WTC11 (cell line): ENCODE measurements at regions not wholly inside any gene's neighbourhood (a gene's known extent, or its start where the extent isn't known, plus 50 kb on each side); places are given as distances from the start of the nearest gene placed in this dataset.

Experiments used
- ATAC-seq: fragments of 200-7000 bp; cut with Tn5 transposase; 2 replicates; pipeline ENCODE4 v1.10.0; 2021; ENCODE audit warnings: mild to moderate bottlenecking, moderate library complexity
- CTCF ChIA-PET: fragments of 300-600 bp; sonication (Branson Sonifier 250); formaldehyde crosslinking; loops from one replicate; lab custom pipeline; 2021; ENCODE audit warnings: antibody characterized with exemption; lab: Charles Lee
- POLR2A ChIA-PET: fragments of 350-600 bp; sonication (Branson Sonifier 250); formaldehyde crosslinking; loops from one replicate; lab custom pipeline; 2021; ENCODE audit warnings: antibody characterized with exemption; lab: Charles Lee
- DNase-seq: peaks from one replicate; pipeline ENCODE4 v3.0.0; 2021; ENCODE audit warnings: low spot score
- H3K27ac Mint-ChIP-seq: 2 replicates; pipeline ENCODE4 v1.8.0; 2021; ENCODE audit warnings: mixed read lengths
- H3K27me3 Mint-ChIP-seq: 2 replicates; pipeline ENCODE4 v1.8.0; 2021; ENCODE audit warnings: low read depth, mild to moderate bottlenecking, moderate library complexity, mixed read lengths
- H3K36me3 Mint-ChIP-seq: 2 replicates; pipeline ENCODE4 v1.8.0; 2021; ENCODE audit warnings: mixed read lengths
- H3K4me1 Mint-ChIP-seq: 2 replicates; pipeline ENCODE4 v1.8.0; 2022; ENCODE audit warnings: mixed read lengths
- H3K4me3 Mint-ChIP-seq: 2 replicates; pipeline ENCODE4 v1.8.0; 2021; ENCODE audit warnings: mild to moderate bottlenecking, moderate library complexity, mixed read lengths
- H3K9me3 Mint-ChIP-seq: 2 replicates; pipeline ENCODE4 v1.8.0; 2021; ENCODE audit warnings: mixed read lengths
- ELF4 ChIP-seq: sonication (generic); formaldehyde crosslinking; IDR thresholded peaks from 2 replicates; pipeline ENCODE4 v1.8.1; 2022; ENCODE audit warnings: low read depth, mild to moderate bottlenecking, moderate library complexity, missing genetic modification reagents
- EMX1 ChIP-seq: fragments of 250-450 bp; sonication (Bioruptor Pico); IDR thresholded peaks from 2 replicates; pipeline ENCODE4 v1.8.0; 2021; ENCODE audit warnings: mild to moderate bottlenecking
- GABPB1 ChIP-seq: sonication (generic); formaldehyde crosslinking; IDR thresholded peaks from 2 replicates; pipeline ENCODE4 v1.8.1; 2023; ENCODE audit warnings: mild to moderate bottlenecking, missing genetic modification reagents
- GRHL2 ChIP-seq: fragments of 250-450 bp; sonication (Bioruptor Pico); IDR thresholded peaks from 2 replicates; pipeline ENCODE4 v1.8.0; 2022; ENCODE audit warnings: mild to moderate bottlenecking, moderate library complexity; ENCODE audit not compliant: insufficient replicate concordance, severe bottlenecking
- GTF2I ChIP-seq: fragments of 250-450 bp; sonication (Bioruptor Pico); conservative IDR thresholded peaks from 2 replicates; pipeline ENCODE4 v1.4.0; 2021; ENCODE audit warnings: mild to moderate bottlenecking
- MXD4 ChIP-seq: fragments of 250-450 bp; sonication (Bioruptor Pico); IDR thresholded peaks from 2 replicates; pipeline ENCODE4 v1.8.0; 2021; ENCODE audit warnings: mild to moderate bottlenecking, moderate library complexity, borderline replicate concordance
- NFE2L1 ChIP-seq: sonication (generic); formaldehyde crosslinking; IDR thresholded peaks from 2 replicates; pipeline ENCODE4 v1.8.1; 2023; ENCODE audit warnings: missing genetic modification reagents
- NR2C2 ChIP-seq: sonication (generic); formaldehyde crosslinking; IDR thresholded peaks from 2 replicates; pipeline ENCODE4 v1.8.0; 2022; ENCODE audit warnings: mild to moderate bottlenecking, missing genetic modification reagents
- SMAD3 ChIP-seq: sonication (generic); formaldehyde crosslinking; IDR thresholded peaks from 2 replicates; pipeline ENCODE4 v1.8.0; 2022; ENCODE audit warnings: missing genetic modification reagents, mild to moderate bottlenecking, borderline replicate concordance
- TCF7 ChIP-seq: sonication (generic); formaldehyde crosslinking; IDR thresholded peaks from 2 replicates; pipeline ENCODE4 v1.8.0; 2022; ENCODE audit warnings: mild to moderate bottlenecking, low read depth, missing genetic modification reagents, moderate library complexity
- TEAD1 ChIP-seq: sonication (generic); formaldehyde crosslinking; IDR thresholded peaks from 2 replicates; pipeline ENCODE4 v1.8.0; 2022; ENCODE audit warnings: mild to moderate bottlenecking, missing genetic modification reagents
- ZNF121 ChIP-seq: sonication (generic); formaldehyde crosslinking; IDR thresholded peaks from 2 replicates; pipeline ENCODE4 v1.8.0; 2023; ENCODE audit warnings: missing genetic modification reagents
- TF ChIP-seq, protein P1 (sequence below): fragments of 250-450 bp; sonication (Bioruptor Pico); IDR thresholded peaks from 2 replicates; pipeline ENCODE4 v1.9.0; 2021; ENCODE audit warnings: moderate library complexity, mild to moderate bottlenecking, inconsistent platforms, borderline replicate concordance
- TF ChIP-seq, protein P2 (sequence below): sonication (generic); formaldehyde crosslinking; IDR thresholded peaks from 2 replicates; pipeline ENCODE4 v1.8.0; 2023; ENCODE audit warnings: missing genetic modification reagents, mild to moderate bottlenecking, borderline replicate concordance
- TF ChIP-seq, protein P3 (sequence below): fragments of 250-450 bp; sonication (Bioruptor Pico); IDR thresholded peaks from 2 replicates; pipeline ENCODE4 v1.9.0; 2021; ENCODE audit warnings: mild to moderate bottlenecking, borderline replicate concordance
- TF ChIP-seq, protein P4 (sequence below): sonication (generic); formaldehyde crosslinking; IDR thresholded peaks from 2 replicates; pipeline ENCODE4 v1.8.1; 2023; ENCODE audit warnings: mild to moderate bottlenecking, moderate library complexity, missing genetic modification reagents
- TF ChIP-seq, protein P5 (sequence below): sonication (generic); formaldehyde crosslinking; IDR thresholded peaks from 2 replicates; pipeline ENCODE4 v1.8.1; 2022; ENCODE audit warnings: mild to moderate bottlenecking, missing genetic modification reagents, moderate library complexity, borderline replicate concordance
- TF ChIP-seq, protein P6 (sequence below): sonication (generic); formaldehyde crosslinking; IDR thresholded peaks from 2 replicates; pipeline ENCODE4 v1.8.1; 2022; ENCODE audit warnings: mild to moderate bottlenecking, moderate library complexity, missing genetic modification reagents

DNA sequence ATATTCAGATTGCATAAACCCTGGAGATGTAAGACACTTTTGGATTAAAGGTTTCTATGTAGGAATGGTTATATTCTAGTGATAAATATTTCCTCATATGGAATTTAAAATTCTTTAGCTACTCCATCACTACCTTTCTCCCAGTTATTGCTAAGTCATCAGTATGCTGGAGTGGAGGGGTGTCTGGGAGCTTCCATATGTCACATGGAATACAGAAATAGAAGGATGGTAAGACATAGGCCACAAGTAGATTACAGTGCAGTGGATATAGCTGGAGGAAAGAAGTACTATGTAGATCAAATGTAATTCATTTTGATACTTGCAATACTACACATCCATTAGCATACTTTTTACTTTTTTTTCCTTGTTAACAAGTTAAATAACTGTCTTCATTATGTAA lies 428.4 kb downstream of the ARL4A start (continued):
- no peak for TF ChIP-seq ZNF121 (CRISPR knock-in tag)
- TF ChIP-seq, protein P1, sequence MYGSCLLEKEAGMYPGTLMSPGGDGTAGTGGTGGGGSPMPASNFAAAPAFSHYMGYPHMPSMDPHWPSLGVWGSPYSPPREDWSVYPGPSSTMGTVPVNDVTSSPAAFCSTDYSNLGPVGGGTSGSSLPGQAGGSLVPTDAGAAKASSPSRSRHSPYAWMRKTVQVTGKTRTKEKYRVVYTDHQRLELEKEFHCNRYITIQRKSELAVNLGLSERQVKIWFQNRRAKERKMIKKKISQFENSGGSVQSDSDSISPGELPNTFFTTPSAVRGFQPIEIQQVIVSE (CRISPR knock-in tag), result no peak
- TF ChIP-seq, protein P2, sequence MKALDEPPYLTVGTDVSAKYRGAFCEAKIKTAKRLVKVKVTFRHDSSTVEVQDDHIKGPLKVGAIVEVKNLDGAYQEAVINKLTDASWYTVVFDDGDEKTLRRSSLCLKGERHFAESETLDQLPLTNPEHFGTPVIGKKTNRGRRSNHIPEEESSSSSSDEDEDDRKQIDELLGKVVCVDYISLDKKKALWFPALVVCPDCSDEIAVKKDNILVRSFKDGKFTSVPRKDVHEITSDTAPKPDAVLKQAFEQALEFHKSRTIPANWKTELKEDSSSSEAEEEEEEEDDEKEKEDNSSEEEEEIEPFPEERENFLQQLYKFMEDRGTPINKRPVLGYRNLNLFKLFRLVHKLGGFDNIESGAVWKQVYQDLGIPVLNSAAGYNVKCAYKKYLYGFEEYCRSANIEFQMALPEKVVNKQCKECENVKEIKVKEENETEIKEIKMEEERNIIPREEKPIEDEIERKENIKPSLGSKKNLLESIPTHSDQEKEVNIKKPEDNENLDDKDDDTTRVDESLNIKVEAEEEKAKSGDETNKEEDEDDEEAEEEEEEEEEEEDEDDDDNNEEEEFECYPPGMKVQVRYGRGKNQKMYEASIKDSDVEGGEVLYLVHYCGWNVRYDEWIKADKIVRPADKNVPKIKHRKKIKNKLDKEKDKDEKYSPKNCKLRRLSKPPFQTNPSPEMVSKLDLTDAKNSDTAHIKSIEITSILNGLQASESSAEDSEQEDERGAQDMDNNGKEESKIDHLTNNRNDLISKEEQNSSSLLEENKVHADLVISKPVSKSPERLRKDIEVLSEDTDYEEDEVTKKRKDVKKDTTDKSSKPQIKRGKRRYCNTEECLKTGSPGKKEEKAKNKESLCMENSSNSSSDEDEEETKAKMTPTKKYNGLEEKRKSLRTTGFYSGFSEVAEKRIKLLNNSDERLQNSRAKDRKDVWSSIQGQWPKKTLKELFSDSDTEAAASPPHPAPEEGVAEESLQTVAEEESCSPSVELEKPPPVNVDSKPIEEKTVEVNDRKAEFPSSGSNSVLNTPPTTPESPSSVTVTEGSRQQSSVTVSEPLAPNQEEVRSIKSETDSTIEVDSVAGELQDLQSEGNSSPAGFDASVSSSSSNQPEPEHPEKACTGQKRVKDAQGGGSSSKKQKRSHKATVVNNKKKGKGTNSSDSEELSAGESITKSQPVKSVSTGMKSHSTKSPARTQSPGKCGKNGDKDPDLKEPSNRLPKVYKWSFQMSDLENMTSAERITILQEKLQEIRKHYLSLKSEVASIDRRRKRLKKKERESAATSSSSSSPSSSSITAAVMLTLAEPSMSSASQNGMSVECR (CRISPR knock-in tag), result no peak
- TF ChIP-seq, protein P3, sequence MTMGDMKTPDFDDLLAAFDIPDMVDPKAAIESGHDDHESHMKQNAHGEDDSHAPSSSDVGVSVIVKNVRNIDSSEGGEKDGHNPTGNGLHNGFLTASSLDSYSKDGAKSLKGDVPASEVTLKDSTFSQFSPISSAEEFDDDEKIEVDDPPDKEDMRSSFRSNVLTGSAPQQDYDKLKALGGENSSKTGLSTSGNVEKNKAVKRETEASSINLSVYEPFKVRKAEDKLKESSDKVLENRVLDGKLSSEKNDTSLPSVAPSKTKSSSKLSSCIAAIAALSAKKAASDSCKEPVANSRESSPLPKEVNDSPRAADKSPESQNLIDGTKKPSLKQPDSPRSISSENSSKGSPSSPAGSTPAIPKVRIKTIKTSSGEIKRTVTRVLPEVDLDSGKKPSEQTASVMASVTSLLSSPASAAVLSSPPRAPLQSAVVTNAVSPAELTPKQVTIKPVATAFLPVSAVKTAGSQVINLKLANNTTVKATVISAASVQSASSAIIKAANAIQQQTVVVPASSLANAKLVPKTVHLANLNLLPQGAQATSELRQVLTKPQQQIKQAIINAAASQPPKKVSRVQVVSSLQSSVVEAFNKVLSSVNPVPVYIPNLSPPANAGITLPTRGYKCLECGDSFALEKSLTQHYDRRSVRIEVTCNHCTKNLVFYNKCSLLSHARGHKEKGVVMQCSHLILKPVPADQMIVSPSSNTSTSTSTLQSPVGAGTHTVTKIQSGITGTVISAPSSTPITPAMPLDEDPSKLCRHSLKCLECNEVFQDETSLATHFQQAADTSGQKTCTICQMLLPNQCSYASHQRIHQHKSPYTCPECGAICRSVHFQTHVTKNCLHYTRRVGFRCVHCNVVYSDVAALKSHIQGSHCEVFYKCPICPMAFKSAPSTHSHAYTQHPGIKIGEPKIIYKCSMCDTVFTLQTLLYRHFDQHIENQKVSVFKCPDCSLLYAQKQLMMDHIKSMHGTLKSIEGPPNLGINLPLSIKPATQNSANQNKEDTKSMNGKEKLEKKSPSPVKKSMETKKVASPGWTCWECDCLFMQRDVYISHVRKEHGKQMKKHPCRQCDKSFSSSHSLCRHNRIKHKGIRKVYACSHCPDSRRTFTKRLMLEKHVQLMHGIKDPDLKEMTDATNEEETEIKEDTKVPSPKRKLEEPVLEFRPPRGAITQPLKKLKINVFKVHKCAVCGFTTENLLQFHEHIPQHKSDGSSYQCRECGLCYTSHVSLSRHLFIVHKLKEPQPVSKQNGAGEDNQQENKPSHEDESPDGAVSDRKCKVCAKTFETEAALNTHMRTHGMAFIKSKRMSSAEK (CRISPR knock-in tag), result no peak
- TF ChIP-seq TEAD1, result no peak
- no peak for TF ChIP-seq MXD4
- TF ChIP-seq NFE2L1 (CRISPR knock-in tag), result no peak
- TF ChIP-seq NR2C2, result no peak
- TF ChIP-seq EMX1, result no peak
- no peak for TF ChIP-seq GABPB1 (CRISPR knock-in tag)
- TF ChIP-seq SMAD3 (CRISPR knock-in tag), result no peak

DNA sequence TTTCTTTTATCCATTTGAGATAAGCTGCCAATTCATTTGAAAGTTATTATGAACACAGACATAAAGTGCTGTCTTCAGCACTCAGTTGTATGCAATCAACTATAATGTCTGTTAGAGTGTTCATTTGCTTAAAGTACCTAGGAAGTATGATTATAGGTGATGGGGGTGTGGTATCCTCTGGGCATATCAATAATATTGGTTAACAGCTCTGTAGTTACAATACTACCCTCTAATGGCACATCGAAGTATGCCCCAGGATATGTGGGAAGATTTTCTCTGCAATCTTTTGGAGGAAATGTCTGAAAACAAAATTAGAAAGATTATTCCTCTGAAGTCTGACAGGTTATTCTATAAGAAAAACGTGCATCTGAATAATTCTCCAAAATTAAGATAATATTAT lies 429.7 kb downstream of the ARL4A start:
- H3K4me1 Mint-ChIP-seq, result peaks cover 18% of the 10 kb centered on the region
- ATAC-seq (peak; percentile 60; the same call in 1 of the 2 replicates), DNase-seq (no peak)
- ChIA-PET POLR2A (interaction anchor here (1.0 kb wide), 1 partner anchor 8 kb away, joined by 3 read pairs; no protein-coding TSS in a partner anchor), CTCF (interaction anchor here (0.7 to 5.4 kb wide), 5 partner anchors 11 to 442 kb away, joined by 3 to 77 read pairs (median 4); partner anchors contain the start of gene ARL4A)
- H3K36me3 Mint-ChIP-seq, result no peaks in the 10 kb centered on the region; the same call in 1 of the 2 replicates
- H3K27me3 Mint-ChIP-seq, result no peaks in the 10 kb centered on the region
- no peak overlapping the region for H3K4me3 Mint-ChIP-seq
- no peak overlapping the region for H3K27ac Mint-ChIP-seq
- TF ChIP-seq, protein P4, sequence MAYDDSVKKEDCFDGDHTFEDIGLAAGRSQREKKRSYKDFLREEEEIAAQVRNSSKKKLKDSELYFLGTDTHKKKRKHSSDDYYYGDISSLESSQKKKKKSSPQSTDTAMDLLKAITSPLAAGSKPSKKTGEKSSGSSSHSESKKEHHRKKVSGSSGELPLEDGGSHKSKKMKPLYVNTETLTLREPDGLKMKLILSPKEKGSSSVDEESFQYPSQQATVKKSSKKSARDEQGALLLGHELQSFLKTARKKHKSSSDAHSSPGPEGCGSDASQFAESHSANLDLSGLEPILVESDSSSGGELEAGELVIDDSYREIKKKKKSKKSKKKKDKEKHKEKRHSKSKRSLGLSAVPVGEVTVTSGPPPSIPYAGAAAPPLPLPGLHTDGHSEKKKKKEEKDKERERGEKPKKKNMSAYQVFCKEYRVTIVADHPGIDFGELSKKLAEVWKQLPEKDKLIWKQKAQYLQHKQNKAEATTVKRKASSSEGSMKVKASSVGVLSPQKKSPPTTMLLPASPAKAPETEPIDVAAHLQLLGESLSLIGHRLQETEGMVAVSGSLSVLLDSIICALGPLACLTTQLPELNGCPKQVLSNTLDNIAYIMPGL (CRISPR knock-in tag), result no peak
- TF ChIP-seq GRHL2 (CRISPR knock-in tag) (no peak), TCF7 (no peak), MXD4 (no peak), ELF4 (CRISPR knock-in tag) (no peak), GABPB1 (CRISPR knock-in tag) (no peak), GTF2I (CRISPR knock-in tag) (no peak)
- TF ChIP-seq, protein P5, sequence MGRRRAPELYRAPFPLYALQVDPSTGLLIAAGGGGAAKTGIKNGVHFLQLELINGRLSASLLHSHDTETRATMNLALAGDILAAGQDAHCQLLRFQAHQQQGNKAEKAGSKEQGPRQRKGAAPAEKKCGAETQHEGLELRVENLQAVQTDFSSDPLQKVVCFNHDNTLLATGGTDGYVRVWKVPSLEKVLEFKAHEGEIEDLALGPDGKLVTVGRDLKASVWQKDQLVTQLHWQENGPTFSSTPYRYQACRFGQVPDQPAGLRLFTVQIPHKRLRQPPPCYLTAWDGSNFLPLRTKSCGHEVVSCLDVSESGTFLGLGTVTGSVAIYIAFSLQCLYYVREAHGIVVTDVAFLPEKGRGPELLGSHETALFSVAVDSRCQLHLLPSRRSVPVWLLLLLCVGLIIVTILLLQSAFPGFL (CRISPR knock-in tag), result no peak
- TF ChIP-seq, protein P6, sequence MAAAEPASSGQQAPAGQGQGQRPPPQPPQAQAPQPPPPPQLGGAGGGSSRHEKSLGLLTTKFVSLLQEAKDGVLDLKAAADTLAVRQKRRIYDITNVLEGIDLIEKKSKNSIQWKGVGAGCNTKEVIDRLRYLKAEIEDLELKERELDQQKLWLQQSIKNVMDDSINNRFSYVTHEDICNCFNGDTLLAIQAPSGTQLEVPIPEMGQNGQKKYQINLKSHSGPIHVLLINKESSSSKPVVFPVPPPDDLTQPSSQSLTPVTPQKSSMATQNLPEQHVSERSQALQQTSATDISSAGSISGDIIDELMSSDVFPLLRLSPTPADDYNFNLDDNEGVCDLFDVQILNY (CRISPR knock-in tag), result no peak
- TF ChIP-seq, all 79 proteins: peak for 0
- H3K9me3 Mint-ChIP-seq, result peaks cover 13% of the 10 kb centered on the region
